GM23338 (cell line): ENCODE measurements at regions not wholly inside any gene's neighbourhood (a gene's known extent, or its start where the extent isn't known, plus 50 kb on each side); places are given as distances from the start of the nearest gene placed in this dataset.

Experiments used
- CREB1 ChIP-seq: fragments of 250-450 bp; sonication (Bioruptor Pico); IDR thresholded peaks from 2 replicates; pipeline ENCODE4 v1.5.0; 2020; ENCODE audit warnings: low read depth, mild to moderate bottlenecking, moderate library complexity
- EZH2 ChIP-seq: fragments of 200-600 bp; sonication (generic); IDR thresholded peaks from one replicate; pipeline ENCODE4 v1.8.0; 2017; ENCODE audit warnings: antibody characterized with exemption, mild to moderate bottlenecking, low read depth; ENCODE audit not compliant: unreplicated experiment
- EZH2phosphoT487 ChIP-seq: fragments of 200-600 bp; sonication (generic); IDR thresholded peaks from one replicate; pipeline ENCODE4 v1.8.1; 2018; ENCODE audit warnings: antibody characterized with exemption; ENCODE audit not compliant: unreplicated experiment
- JUNB ChIP-seq: IDR thresholded peaks from one replicate; pipeline ENCODE4 v1.6.1; 2016; ENCODE audit warnings: antibody characterized with exemption; ENCODE audit not compliant: unreplicated experiment
- POLR2AphosphoS5 ChIP-seq: IDR thresholded peaks from 2 replicates; pipeline ENCODE4 v1.6.1; 2016; ENCODE audit warnings: antibody characterized with exemption, low read depth
- ZNF114 ChIP-seq: fragments of 250-450 bp; sonication (Bioruptor Pico); IDR thresholded peaks from 2 replicates; pipeline ENCODE4 v1.5.0; 2020; ENCODE audit warnings: mild to moderate bottlenecking, moderate library complexity
- ZNF331 ChIP-seq: fragments of 250-450 bp; sonication (Bioruptor Pico); IDR thresholded peaks from 2 replicates; pipeline ENCODE4 v1.5.0; 2020; ENCODE audit warnings: low read depth, mild to moderate bottlenecking, moderate library complexity
- TF ChIP-seq, protein P1 (sequence below), 2 experiments: fragments of 200-600 bp in 1 of 2; sonication (generic) in 1 of 2; conservative IDR thresholded peaks; 2 replicates each; pipeline versions ENCODE4 v1.5.1 to v1.6.1; 2016 to 2017; ENCODE audit warnings: antibody characterized with exemption in 2 of 2, low read depth in 2 of 2, mild to moderate bottlenecking in 2 of 2, moderate library complexity in 1 of 2
- TF ChIP-seq, protein P2 (sequence below): IDR thresholded peaks from one replicate; pipeline ENCODE4 v1.6.1; 2018; ENCODE audit warnings: antibody characterized with exemption; ENCODE audit not compliant: unreplicated experiment
- TF ChIP-seq, protein P3 (sequence below): IDR thresholded peaks from 2 replicates; pipeline ENCODE4 v1.6.1; 2016; ENCODE audit warnings: antibody characterized with exemption

GRCh38 chr4:187118166-187118565 lies 394.5 kb upstream of the FAT1 start:
- TF ChIP-seq EZH2 (no peak), CREB1 (CRISPR knock-in tag) (no peak), POLR2AphosphoS5 (no peak), JUNB (no peak), EZH2phosphoT487 (no peak), ZNF114 (CRISPR knock-in tag) (no peak), ZNF331 (CRISPR knock-in tag) (no peak)
- TF ChIP-seq, protein P1, sequence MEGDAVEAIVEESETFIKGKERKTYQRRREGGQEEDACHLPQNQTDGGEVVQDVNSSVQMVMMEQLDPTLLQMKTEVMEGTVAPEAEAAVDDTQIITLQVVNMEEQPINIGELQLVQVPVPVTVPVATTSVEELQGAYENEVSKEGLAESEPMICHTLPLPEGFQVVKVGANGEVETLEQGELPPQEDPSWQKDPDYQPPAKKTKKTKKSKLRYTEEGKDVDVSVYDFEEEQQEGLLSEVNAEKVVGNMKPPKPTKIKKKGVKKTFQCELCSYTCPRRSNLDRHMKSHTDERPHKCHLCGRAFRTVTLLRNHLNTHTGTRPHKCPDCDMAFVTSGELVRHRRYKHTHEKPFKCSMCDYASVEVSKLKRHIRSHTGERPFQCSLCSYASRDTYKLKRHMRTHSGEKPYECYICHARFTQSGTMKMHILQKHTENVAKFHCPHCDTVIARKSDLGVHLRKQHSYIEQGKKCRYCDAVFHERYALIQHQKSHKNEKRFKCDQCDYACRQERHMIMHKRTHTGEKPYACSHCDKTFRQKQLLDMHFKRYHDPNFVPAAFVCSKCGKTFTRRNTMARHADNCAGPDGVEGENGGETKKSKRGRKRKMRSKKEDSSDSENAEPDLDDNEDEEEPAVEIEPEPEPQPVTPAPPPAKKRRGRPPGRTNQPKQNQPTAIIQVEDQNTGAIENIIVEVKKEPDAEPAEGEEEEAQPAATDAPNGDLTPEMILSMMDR (conservative IDR thresholded peaks at IDR 0.05; ENCODE audit: low read depth in 2 of 2), result no peak
- TF ChIP-seq, protein P2, sequence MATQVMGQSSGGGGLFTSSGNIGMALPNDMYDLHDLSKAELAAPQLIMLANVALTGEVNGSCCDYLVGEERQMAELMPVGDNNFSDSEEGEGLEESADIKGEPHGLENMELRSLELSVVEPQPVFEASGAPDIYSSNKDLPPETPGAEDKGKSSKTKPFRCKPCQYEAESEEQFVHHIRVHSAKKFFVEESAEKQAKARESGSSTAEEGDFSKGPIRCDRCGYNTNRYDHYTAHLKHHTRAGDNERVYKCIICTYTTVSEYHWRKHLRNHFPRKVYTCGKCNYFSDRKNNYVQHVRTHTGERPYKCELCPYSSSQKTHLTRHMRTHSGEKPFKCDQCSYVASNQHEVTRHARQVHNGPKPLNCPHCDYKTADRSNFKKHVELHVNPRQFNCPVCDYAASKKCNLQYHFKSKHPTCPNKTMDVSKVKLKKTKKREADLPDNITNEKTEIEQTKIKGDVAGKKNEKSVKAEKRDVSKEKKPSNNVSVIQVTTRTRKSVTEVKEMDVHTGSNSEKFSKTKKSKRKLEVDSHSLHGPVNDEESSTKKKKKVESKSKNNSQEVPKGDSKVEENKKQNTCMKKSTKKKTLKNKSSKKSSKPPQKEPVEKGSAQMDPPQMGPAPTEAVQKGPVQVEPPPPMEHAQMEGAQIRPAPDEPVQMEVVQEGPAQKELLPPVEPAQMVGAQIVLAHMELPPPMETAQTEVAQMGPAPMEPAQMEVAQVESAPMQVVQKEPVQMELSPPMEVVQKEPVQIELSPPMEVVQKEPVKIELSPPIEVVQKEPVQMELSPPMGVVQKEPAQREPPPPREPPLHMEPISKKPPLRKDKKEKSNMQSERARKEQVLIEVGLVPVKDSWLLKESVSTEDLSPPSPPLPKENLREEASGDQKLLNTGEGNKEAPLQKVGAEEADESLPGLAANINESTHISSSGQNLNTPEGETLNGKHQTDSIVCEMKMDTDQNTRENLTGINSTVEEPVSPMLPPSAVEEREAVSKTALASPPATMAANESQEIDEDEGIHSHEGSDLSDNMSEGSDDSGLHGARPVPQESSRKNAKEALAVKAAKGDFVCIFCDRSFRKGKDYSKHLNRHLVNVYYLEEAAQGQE, result no peak
- TF ChIP-seq, protein P3, sequence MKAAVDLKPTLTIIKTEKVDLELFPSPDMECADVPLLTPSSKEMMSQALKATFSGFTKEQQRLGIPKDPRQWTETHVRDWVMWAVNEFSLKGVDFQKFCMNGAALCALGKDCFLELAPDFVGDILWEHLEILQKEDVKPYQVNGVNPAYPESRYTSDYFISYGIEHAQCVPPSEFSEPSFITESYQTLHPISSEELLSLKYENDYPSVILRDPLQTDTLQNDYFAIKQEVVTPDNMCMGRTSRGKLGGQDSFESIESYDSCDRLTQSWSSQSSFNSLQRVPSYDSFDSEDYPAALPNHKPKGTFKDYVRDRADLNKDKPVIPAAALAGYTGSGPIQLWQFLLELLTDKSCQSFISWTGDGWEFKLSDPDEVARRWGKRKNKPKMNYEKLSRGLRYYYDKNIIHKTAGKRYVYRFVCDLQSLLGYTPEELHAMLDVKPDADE, result no peak
